Nephron (organoid): ENCODE measurements at regions not wholly inside any gene's neighbourhood (a gene's known extent, or its start where the extent isn't known, plus 50 kb on each side); places are given as distances from the start of the nearest gene placed in this dataset.

ENCODE experiments used
- H3K27ac Mint-ChIP-seq, 3 experiments: 2 replicates each; pipeline ENCODE4 v1.8.0; 2020; ENCODE audit warnings: mixed read lengths in 3 of 3, mild to moderate bottlenecking in 2 of 3, moderate library complexity in 1 of 3
- H3K27me3 Mint-ChIP-seq: 2 replicates; pipeline ENCODE4 v1.8.0; 2021; ENCODE audit warnings: low read depth, mild to moderate bottlenecking, moderate library complexity, mixed read lengths
- H3K36me3 Mint-ChIP-seq: 2 replicates; pipeline ENCODE4 v1.8.0; 2020; ENCODE audit warnings: low read depth, mixed read lengths
- H3K4me1 Mint-ChIP-seq: 2 replicates; pipeline ENCODE4 v1.8.0; 2020; ENCODE audit warnings: mixed read lengths
- H3K4me3 Mint-ChIP-seq, 3 experiments: 2 replicates each; pipeline ENCODE4 v1.8.0; 2020; ENCODE audit warnings: mild to moderate bottlenecking in 3 of 3, mixed read lengths in 3 of 3, moderate library complexity in 2 of 3
- H3K9me3 Mint-ChIP-seq: 2 replicates; pipeline ENCODE4 v1.8.0; 2020; ENCODE audit warnings: mixed read lengths
- CTCF ChIP-seq, 3 experiments: fragments of 200-600 bp; sonication (generic); IDR thresholded peaks; one replicate each; pipeline ENCODE4 v1.5.0; 2021; ENCODE audit warnings: antibody characterized with exemption in 3 of 3; ENCODE audit not compliant: unreplicated experiment in 3 of 3

GRCh38 chr22:27401321-27401720 is 400.2 kb downstream of the MN1 start:
- Mint-ChIP-seq H3K27ac (no peak overlapping the region), H3K9me3 (peaks cover 13% of the 10 kb centered on the region), H3K27me3 (peaks cover 24% of the 10 kb centered on the region), H3K4me1 (peaks cover 14% of the 10 kb centered on the region), H3K36me3 (no peaks in the 10 kb centered on the region), H3K4me3 (no peak overlapping the region)
- TF ChIP-seq CTCF (IDR thresholded peaks at IDR 0.05; ENCODE audit: unreplicated experiment in 3 of 3): no peak

- Mint-ChIP-seq H3K27ac (no peak overlapping the region), H3K27me3 (peaks cover 19% of the 10 kb centered on the region), H3K4me3 (no peak overlapping the region), H3K9me3 (peaks cover 13% of the 10 kb centered on the region), H3K4me1 (peaks cover 14% of the 10 kb centered on the region), H3K36me3 (no peaks in the 10 kb centered on the region)
- TF ChIP-seq CTCF (IDR thresholded peaks at IDR 0.05; ENCODE audit: unreplicated experiment in 3 of 3): no peak
These were observed 397.1 kb downstream of the MN1 start for GRCh38 chr22:27404441-27404840.

GRCh38 chr22:27405672-27406388 is 395.7 kb downstream of the MN1 start:
- H3K4me3 Mint-ChIP-seq: no peak overlapping the region
- peaks cover 14% of the 10 kb centered on the region for H3K4me1 Mint-ChIP-seq
- TF ChIP-seq CTCF (IDR thresholded peaks at IDR 0.05; ENCODE audit: unreplicated experiment in 3 of 3): peak; percentile 37 to 63 (median 62)
- H3K27me3 Mint-ChIP-seq: peaks cover 23% of the 10 kb centered on the region
- no peaks in the 10 kb centered on the region for H3K36me3 Mint-ChIP-seq
- H3K9me3 Mint-ChIP-seq: peaks cover 11% of the 10 kb centered on the region
- peak overlapping the region in 1 of 3 experiments; percentile 43 for H3K27ac Mint-ChIP-seq

GRCh38 chr22:27406389-27406861 is 395.1 kb downstream of the MN1 start:
- peaks cover 23% of the 10 kb centered on the region for H3K27me3 Mint-ChIP-seq
- TF ChIP-seq CTCF (IDR thresholded peaks at IDR 0.05; ENCODE audit: unreplicated experiment in 3 of 3): no peak

GRCh38 chr22:27407369-27407985 is 394.1 kb downstream of the MN1 start:
- peaks cover 3% of the 10 kb centered on the region for H3K9me3 Mint-ChIP-seq
- no peak overlapping the region for H3K4me3 Mint-ChIP-seq
- peaks cover 14% of the 10 kb centered on the region for H3K4me1 Mint-ChIP-seq
- H3K36me3 Mint-ChIP-seq: no peaks in the 10 kb centered on the region
- no peak for TF ChIP-seq CTCF (IDR thresholded peaks at IDR 0.05; ENCODE audit: unreplicated experiment in 3 of 3)
- H3K27ac Mint-ChIP-seq: peak overlapping the region; percentile 1 to 71 (median 15)
- H3K27me3 Mint-ChIP-seq: peaks cover 28% of the 10 kb centered on the region

More at GRCh38 chr22:27406389-27406861, 395.1 kb downstream of the MN1 start:
- peaks cover 14% of the 10 kb centered on the region for H3K4me1 Mint-ChIP-seq
- peaks cover 6% of the 10 kb centered on the region for H3K9me3 Mint-ChIP-seq
- H3K36me3 Mint-ChIP-seq: no peaks in the 10 kb centered on the region
- H3K4me3 Mint-ChIP-seq: no peak overlapping the region
- H3K27ac Mint-ChIP-seq: peak overlapping the region in 2 of 3 experiments; percentile 15 to 71
